ENCODE measurements at regions not wholly inside any gene's neighbourhood (a gene's known extent, or its start where the extent isn't known, plus 50 kb on each side); places are given as distances from the start of the nearest gene placed in this dataset.

GRCh38 chr6:163651915-163652668, 237.6 kb downstream of the QKI start:
- DNase-seq, result no peak

GRCh38 chr6:163651426-163651825, 236.9 kb downstream of the QKI start:
- Histone ChIP-seq H3K36me3 (replicated peaks; ENCODE audit: control insufficient read depth, insufficient read depth, low read length) (no peaks in the 10 kb centered on the region), H3K27me3 (ENCODE audit: control insufficient read depth, insufficient read depth, low read length) (no peaks in the 10 kb centered on the region), H3K4me3 (ENCODE audit: insufficient read depth, low read depth, low read length) (no peak overlapping the region)
- no peak for DNase-seq

More at GRCh38 chr6:163651915-163652668, 237.6 kb downstream of the QKI start:
- Histone ChIP-seq H3K36me3 (replicated peaks; ENCODE audit: control insufficient read depth, insufficient read depth, low read length) (no peaks in the 10 kb centered on the region), H3K4me3 (ENCODE audit: insufficient read depth, low read depth, low read length) (no peak overlapping the region), H3K27me3 (ENCODE audit: control insufficient read depth, insufficient read depth, low read length) (no peaks in the 10 kb centered on the region)

DNA sequence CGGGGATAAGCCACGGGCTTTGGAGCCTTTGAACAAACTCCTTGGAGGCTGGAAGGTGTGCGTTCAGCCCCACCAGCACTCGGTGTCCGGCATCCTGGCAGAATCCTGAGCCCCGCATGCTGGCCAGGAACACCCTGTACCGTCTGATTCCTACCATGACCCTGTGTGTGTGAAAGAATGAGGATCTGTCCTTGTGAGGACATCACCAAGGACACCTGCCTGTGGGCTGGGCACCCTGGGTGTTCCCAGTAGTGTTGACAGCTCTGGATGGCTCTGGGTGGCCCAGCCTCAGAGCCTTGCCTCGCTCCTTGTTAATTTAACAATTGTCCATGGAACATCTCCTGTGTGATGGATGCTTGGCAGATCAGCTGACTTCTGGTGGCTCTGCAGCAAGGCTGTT, 234.3 kb downstream of the QKI start:
- DNase-seq, result no peak
- no peaks in the 10 kb centered on the region for H3K36me3 ChIP-seq (replicated peaks; ENCODE audit: control insufficient read depth, insufficient read depth, low read length)
- H3K27me3 ChIP-seq (ENCODE audit: control insufficient read depth, insufficient read depth, low read length), result no peaks in the 10 kb centered on the region
- H3K4me3 ChIP-seq (ENCODE audit: insufficient read depth, low read depth, low read length), result no peak overlapping the region

DNA sequence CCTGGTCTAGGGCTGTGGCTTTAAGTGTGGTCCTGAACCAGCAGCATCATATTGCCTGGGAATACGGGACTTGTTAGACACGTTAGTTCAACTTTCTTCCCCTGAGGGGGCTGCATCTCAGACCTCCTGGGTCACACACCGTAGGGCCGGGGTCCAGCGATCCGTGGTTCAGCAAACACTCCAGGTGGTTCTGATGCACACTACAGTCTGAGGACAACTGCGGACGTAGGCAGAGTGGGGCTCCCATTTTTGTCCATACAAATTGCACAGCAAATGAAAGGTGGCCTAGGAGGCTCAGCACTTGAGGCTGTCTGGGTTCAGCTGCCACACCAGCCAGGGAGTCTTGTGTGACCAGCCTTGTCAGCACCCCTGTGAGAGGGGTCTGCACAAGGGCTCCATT, 233.1 kb downstream of the QKI start:
- Histone ChIP-seq H3K4me3 (ENCODE audit: insufficient read depth, low read depth, low read length) (no peak overlapping the region), H3K36me3 (replicated peaks; ENCODE audit: control insufficient read depth, insufficient read depth, low read length) (no peaks in the 10 kb centered on the region), H3K27me3 (ENCODE audit: control insufficient read depth, insufficient read depth, low read length) (no peaks in the 10 kb centered on the region)
- no peak for DNase-seq

DNA sequence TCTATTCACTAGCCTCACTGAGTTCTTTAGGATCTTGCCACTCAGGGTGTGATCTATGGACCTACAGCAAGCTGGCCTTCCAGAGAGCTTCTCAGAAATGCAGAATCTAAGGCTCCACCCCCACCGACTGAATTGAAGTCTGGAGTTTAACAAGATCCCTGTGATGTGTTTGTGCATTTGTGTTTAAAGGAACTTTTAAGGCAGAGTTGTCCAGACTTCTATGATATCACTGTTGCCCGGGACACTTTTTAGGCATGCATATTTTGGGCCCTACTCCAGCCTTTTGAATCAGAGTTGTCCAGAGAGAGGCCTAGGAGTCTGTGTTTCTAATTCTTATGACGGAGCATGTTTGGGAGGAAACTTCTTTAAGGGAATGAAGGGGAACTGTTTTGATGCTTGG, 232.3 kb downstream of the QKI start:
- Histone ChIP-seq H3K27me3 (ENCODE audit: control insufficient read depth, insufficient read depth, low read length) (no peaks in the 10 kb centered on the region), H3K4me3 (ENCODE audit: insufficient read depth, low read depth, low read length) (no peak overlapping the region), H3K36me3 (replicated peaks; ENCODE audit: control insufficient read depth, insufficient read depth, low read length) (no peaks in the 10 kb centered on the region)
- no peak for DNase-seq

- H3K36me3 ChIP-seq (replicated peaks; ENCODE audit: control insufficient read depth, insufficient read depth, low read length), result no peaks in the 10 kb centered on the region
- no peaks in the 10 kb centered on the region for H3K27me3 ChIP-seq (ENCODE audit: control insufficient read depth, insufficient read depth, low read length)
- DNase-seq, result no peak
- H3K4me3 ChIP-seq (ENCODE audit: insufficient read depth, low read depth, low read length), result no peak overlapping the region
These were observed 231.6 kb downstream of the QKI start for GRCh38 chr6:163646133-163646532.

- no peak for DNase-seq
- Histone ChIP-seq H3K27me3 (ENCODE audit: control insufficient read depth, insufficient read depth, low read length) (no peaks in the 10 kb centered on the region), H3K4me3 (ENCODE audit: insufficient read depth, low read depth, low read length) (no peak overlapping the region), H3K36me3 (replicated peaks; ENCODE audit: control insufficient read depth, insufficient read depth, low read length) (no peaks in the 10 kb centered on the region)
These were observed 231.0 kb downstream of the QKI start for GRCh38 chr6:163645560-163645959.

DNA sequence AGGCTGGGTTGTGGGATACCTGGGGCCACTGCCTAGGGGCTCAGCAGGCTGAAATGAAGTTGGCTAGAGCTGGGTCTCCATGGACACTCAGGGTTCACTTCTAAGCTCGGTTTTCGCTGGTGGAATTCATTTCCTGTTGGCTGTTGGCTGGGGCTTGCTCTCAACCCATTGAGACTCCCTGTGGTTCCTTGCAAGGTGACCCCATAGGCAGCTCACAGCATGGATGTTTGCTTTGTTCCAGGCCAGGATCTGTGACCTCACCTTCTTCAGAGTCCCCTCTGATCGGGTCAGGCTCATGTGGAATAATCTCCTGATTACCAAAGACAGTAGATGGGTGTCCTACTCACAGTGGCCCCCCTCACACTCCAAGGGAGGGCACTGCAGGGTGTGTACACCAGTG, 229.3 kb downstream of the QKI start:
- H3K4me3 ChIP-seq (ENCODE audit: insufficient read depth, low read depth, low read length), result no peak overlapping the region
- H3K36me3 ChIP-seq (replicated peaks; ENCODE audit: control insufficient read depth, insufficient read depth, low read length), result no peaks in the 10 kb centered on the region
- no peaks in the 10 kb centered on the region for H3K27me3 ChIP-seq (ENCODE audit: control insufficient read depth, insufficient read depth, low read length)
- DNase-seq, result no peak

- no peaks in the 10 kb centered on the region for H3K27me3 ChIP-seq (ENCODE audit: control insufficient read depth, insufficient read depth, low read length)
- no peak for DNase-seq
- H3K36me3 ChIP-seq (replicated peaks; ENCODE audit: control insufficient read depth, insufficient read depth, low read length), result no peaks in the 10 kb centered on the region
- no peak overlapping the region for H3K4me3 ChIP-seq (ENCODE audit: insufficient read depth, low read depth, low read length)
These were observed 227.2 kb downstream of the QKI start for GRCh38 chr6:163641706-163642105.

DNA sequence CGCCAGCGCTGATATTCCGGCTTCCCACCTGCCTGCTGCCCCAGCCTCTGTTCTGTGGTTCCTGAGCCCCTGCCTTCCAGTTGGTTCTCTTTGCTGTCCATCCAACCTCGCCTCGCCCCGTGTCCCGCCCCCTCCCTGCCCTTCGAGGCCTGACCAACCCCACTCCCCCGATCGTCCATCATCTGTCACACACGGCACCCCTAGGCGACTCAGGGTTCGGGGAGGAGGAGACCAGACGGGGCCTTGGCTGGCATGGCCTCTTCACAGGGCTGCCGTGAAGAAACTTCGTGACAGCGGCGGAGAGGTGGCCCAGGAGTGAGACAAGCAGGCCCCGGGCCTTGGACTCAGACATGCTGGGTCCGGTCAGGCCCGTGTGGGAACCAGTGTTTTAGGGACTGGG, 226.1 kb downstream of the QKI start:
- H3K27me3 ChIP-seq (ENCODE audit: control insufficient read depth, insufficient read depth, low read length), result no peaks in the 10 kb centered on the region
- no peaks in the 10 kb centered on the region for H3K36me3 ChIP-seq (replicated peaks; ENCODE audit: control insufficient read depth, insufficient read depth, low read length)
- peak; percentile 65 for DNase-seq
- H3K4me3 ChIP-seq (ENCODE audit: insufficient read depth, low read depth, low read length), result no peak overlapping the region

GRCh38 chr6:163637524-163637923, 223.0 kb downstream of the QKI start:
- no peak for DNase-seq
- H3K27me3 ChIP-seq (ENCODE audit: control insufficient read depth, insufficient read depth, low read length), result no peaks in the 10 kb centered on the region
- H3K4me3 ChIP-seq (ENCODE audit: insufficient read depth, low read depth, low read length), result no peak overlapping the region
- H3K36me3 ChIP-seq (replicated peaks; ENCODE audit: control insufficient read depth, insufficient read depth, low read length), result no peaks in the 10 kb centered on the region

DNA sequence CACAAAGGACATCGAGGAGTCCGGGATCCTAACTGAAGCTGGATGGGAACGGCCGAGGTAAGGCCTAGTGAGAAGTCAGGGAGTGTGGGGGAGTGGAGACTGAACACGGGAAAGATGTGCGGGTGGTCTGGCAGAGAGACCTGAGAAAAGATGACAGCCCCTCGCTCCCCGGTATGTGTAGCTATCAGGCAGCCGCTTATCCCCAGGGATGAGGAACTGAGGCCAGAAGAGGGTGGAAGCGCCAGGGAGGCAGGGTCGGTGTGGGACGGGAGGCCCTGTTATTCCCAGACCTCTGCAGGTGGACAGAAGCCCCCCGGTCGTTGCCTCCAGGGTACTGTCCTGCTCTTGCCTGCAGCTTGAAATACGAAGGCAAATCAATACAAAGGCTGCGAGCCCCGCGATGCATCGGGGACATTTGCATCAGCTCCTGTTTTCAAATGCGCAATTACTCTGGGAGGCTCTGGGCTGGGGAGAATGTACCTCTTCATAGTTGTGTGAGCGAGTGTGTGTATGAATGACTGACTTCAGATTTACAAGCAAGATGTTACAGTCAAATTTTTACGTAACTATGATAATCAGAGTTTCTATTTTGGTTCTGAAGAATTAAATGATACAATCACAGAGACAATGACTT, 221.3 kb downstream of the QKI start:
- no peak overlapping the region for H3K4me3 ChIP-seq (ENCODE audit: insufficient read depth, low read depth, low read length)
- H3K36me3 ChIP-seq (replicated peaks; ENCODE audit: control insufficient read depth, insufficient read depth, low read length), result no peaks in the 10 kb centered on the region
- DNase-seq, result no peak
- no peaks in the 10 kb centered on the region for H3K27me3 ChIP-seq (ENCODE audit: control insufficient read depth, insufficient read depth, low read length)

GRCh38 chr6:163635315-163635714, 220.8 kb downstream of the QKI start:
- Histone ChIP-seq H3K4me3 (ENCODE audit: insufficient read depth, low read depth, low read length) (no peak overlapping the region), H3K27me3 (ENCODE audit: control insufficient read depth, insufficient read depth, low read length) (no peaks in the 10 kb centered on the region), H3K36me3 (replicated peaks; ENCODE audit: control insufficient read depth, insufficient read depth, low read length) (no peaks in the 10 kb centered on the region)
- DNase-seq, result no peak

GRCh38 chr6:163634211-163635171, 220.0 kb downstream of the QKI start:
- Histone ChIP-seq H3K27me3 (ENCODE audit: control insufficient read depth, insufficient read depth, low read length) (no peaks in the 10 kb centered on the region), H3K4me3 (ENCODE audit: insufficient read depth, low read depth, low read length) (no peak overlapping the region), H3K36me3 (replicated peaks; ENCODE audit: control insufficient read depth, insufficient read depth, low read length) (no peaks in the 10 kb centered on the region)
- no peak for DNase-seq

DNA sequence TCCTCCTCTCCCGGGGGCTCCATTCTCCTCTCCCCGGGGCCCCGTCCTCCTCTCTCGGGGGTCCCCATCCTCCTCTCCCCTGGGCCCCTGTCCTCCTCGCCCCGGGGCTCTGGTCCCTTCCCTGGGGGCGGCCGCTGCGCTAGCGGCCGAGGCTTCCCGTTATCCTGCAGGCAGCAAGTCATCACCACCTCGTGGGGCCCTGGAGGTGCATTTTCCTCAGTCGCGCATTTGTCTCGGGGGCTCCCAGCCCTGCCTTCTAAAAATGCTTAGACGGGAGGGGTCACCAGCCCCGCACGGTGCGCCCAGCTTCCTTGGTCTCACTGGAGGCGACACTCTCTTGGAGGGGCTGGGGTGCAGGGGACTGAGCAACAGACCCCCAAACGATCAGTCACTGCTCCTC, 216.5 kb downstream of the QKI start:
- no peak overlapping the region for H3K4me3 ChIP-seq (ENCODE audit: insufficient read depth, low read depth, low read length)
- no peak for DNase-seq
- H3K36me3 ChIP-seq (replicated peaks; ENCODE audit: control insufficient read depth, insufficient read depth, low read length), result no peaks in the 10 kb centered on the region
- H3K27me3 ChIP-seq (ENCODE audit: control insufficient read depth, insufficient read depth, low read length), result no peaks in the 10 kb centered on the region
